ENCODE measurements at regions not wholly inside any gene's neighbourhood (a gene's known extent, or its start where the extent isn't known, plus 50 kb on each side); places are given as distances from the start of the nearest gene placed in this dataset.

DNA sequence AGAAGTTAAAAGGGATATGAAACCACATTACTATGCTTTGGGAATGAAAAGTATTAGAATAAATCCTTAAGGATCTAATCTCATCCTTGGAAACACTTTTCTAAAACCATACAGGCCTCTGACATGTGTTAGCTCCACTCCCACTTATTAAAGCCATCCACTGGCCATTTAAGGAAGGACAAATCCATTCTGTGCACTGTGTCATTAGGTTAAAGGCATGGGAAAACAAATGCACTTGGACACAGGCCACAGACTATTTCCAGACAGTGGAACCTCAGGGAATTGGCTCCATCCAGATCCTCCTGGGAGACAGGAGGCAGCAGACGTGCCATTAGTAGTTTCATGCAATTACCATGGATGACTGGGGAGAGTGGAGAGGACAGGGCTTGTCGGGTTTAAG is 454.9 kb downstream of the ENC1 start:
- H3K4me1 ChIP-seq: peaks cover 8% of the 10 kb centered on the region; the same call in 1 of the 2 replicates
- no peak for DNase-seq (ENCODE audit: low spot score in 2 of 2)
- H3K4me3 ChIP-seq: no peak overlapping the region
- H3K36me3 ChIP-seq (replicated peaks): no peaks in the 10 kb centered on the region
- in situ Hi-C loops (cut with MboI; ENCODE audit: low sequenced_read_pairs): no loop called here
- no peaks in the 10 kb centered on the region for H3K27me3 ChIP-seq (ENCODE audit: low read depth)
- H3K9me3 ChIP-seq: no peaks in the 10 kb centered on the region

GRCh38 chr5:74184649-74185048 is 455.9 kb downstream of the ENC1 start:
- no peaks in the 10 kb centered on the region for H3K27me3 ChIP-seq (ENCODE audit: low read depth)
- in situ Hi-C loops (cut with MboI; ENCODE audit: low sequenced_read_pairs): no loop called here
- no peak overlapping the region for H3K4me3 ChIP-seq
- H3K36me3 ChIP-seq (replicated peaks): no peaks in the 10 kb centered on the region
- H3K9me3 ChIP-seq: no peaks in the 10 kb centered on the region
- peaks cover 8% of the 10 kb centered on the region; the same call in 1 of the 2 replicates for H3K4me1 ChIP-seq
- no peak for DNase-seq (ENCODE audit: low spot score in 2 of 2)

GRCh38 chr5:74183041-74183440 is 457.5 kb downstream of the ENC1 start:
- in situ Hi-C loops (cut with MboI; ENCODE audit: low sequenced_read_pairs): no loop called here
- no peaks in the 10 kb centered on the region for H3K9me3 ChIP-seq
- H3K36me3 ChIP-seq (replicated peaks): no peaks in the 10 kb centered on the region
- H3K27me3 ChIP-seq (ENCODE audit: low read depth): no peaks in the 10 kb centered on the region
- no peak for DNase-seq (ENCODE audit: low spot score in 2 of 2)
- peaks cover 8% of the 10 kb centered on the region; the same call in 1 of the 2 replicates for H3K4me1 ChIP-seq
- H3K4me3 ChIP-seq: no peak overlapping the region

- no peak for DNase-seq (ENCODE audit: low spot score in 2 of 2)
- no peak overlapping the region for H3K4me3 ChIP-seq
- H3K9me3 ChIP-seq: no peaks in the 10 kb centered on the region
- no peaks in the 10 kb centered on the region for H3K36me3 ChIP-seq (replicated peaks)
- in situ Hi-C loops (cut with MboI; ENCODE audit: low sequenced_read_pairs): no loop called here
- no peaks in the 10 kb centered on the region for H3K27me3 ChIP-seq (ENCODE audit: low read depth)
- peaks cover 8% of the 10 kb centered on the region; the same call in 1 of the 2 replicates for H3K4me1 ChIP-seq
Measured at GRCh38 chr5:74182603-74183002, 457.9 kb downstream of the ENC1 start.

DNA sequence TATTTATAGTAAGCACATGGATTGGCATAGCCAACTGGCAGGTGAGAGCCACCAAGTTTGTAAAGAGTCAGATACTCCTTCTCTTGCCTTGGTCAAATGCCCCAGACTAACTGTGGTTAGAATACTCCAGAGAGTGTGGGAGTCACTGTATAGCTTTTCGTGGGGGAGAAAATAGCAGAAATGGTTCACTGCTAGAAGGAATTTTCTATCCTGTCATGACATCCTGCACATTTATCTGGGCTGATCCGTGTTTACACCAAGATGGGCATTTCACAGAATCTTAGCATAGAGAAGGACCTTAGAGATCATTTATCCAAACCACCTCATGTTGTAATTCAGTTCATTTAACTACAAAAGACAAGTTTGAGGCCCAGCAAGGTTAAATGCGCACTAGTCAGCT is 460.8 kb downstream of the ENC1 start:
- in situ Hi-C loops (cut with MboI; ENCODE audit: low sequenced_read_pairs): no loop called here
- Histone ChIP-seq H3K4me1 (no peaks in the 10 kb centered on the region), H3K36me3 (replicated peaks) (no peaks in the 10 kb centered on the region), H3K4me3 (no peak overlapping the region), H3K9me3 (no peaks in the 10 kb centered on the region), H3K27me3 (ENCODE audit: low read depth) (no peaks in the 10 kb centered on the region)
- no peak for DNase-seq (ENCODE audit: low spot score in 2 of 2)

GRCh38 chr5:74179179-74179578 is 461.3 kb downstream of the ENC1 start:
- H3K4me1 ChIP-seq: no peaks in the 10 kb centered on the region
- H3K27me3 ChIP-seq (ENCODE audit: low read depth): no peaks in the 10 kb centered on the region
- no peaks in the 10 kb centered on the region for H3K36me3 ChIP-seq (replicated peaks)
- in situ Hi-C loops (cut with MboI; ENCODE audit: low sequenced_read_pairs): no loop called here
- H3K9me3 ChIP-seq: no peaks in the 10 kb centered on the region
- no peak overlapping the region for H3K4me3 ChIP-seq
- no peak for DNase-seq (ENCODE audit: low spot score in 2 of 2)

- no peaks in the 10 kb centered on the region for H3K27me3 ChIP-seq (ENCODE audit: low read depth)
- H3K36me3 ChIP-seq (replicated peaks): no peaks in the 10 kb centered on the region
- no peak for DNase-seq (ENCODE audit: low spot score in 2 of 2)
- no peaks in the 10 kb centered on the region for H3K4me1 ChIP-seq
- no peaks in the 10 kb centered on the region for H3K9me3 ChIP-seq
- no peak overlapping the region for H3K4me3 ChIP-seq
- in situ Hi-C loops (cut with MboI; ENCODE audit: low sequenced_read_pairs): no loop called here
Measured at GRCh38 chr5:74177961-74178360, 462.6 kb downstream of the ENC1 start.

DNA sequence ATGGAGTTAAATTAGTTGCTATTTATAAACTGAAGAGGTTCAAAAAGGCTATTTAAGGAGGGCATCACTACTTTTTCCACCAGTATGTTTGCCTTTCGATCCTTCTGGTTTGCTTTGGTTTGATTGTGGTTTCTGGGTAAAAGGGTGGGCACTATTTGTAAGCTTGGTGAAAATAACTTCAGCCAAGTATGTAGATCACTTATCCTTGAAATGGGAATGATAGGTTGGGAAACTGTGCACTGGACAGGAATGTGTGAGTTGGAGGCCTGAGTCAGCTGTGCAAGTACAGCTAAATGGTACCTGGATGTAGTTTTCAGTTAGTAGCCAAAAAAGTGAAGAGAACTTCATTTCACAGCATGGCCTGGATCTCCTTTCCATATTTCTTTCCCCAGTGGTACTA is 466.2 kb downstream of the ENC1 start:
- no peak overlapping the region for H3K4me3 ChIP-seq
- H3K27me3 ChIP-seq (ENCODE audit: low read depth): no peaks in the 10 kb centered on the region
- no peaks in the 10 kb centered on the region for H3K9me3 ChIP-seq
- no peaks in the 10 kb centered on the region for H3K4me1 ChIP-seq
- DNase-seq (ENCODE audit: low spot score in 2 of 2): no peak
- in situ Hi-C loops (cut with MboI; ENCODE audit: low sequenced_read_pairs): no loop called here
- no peaks in the 10 kb centered on the region for H3K36me3 ChIP-seq (replicated peaks)

DNA sequence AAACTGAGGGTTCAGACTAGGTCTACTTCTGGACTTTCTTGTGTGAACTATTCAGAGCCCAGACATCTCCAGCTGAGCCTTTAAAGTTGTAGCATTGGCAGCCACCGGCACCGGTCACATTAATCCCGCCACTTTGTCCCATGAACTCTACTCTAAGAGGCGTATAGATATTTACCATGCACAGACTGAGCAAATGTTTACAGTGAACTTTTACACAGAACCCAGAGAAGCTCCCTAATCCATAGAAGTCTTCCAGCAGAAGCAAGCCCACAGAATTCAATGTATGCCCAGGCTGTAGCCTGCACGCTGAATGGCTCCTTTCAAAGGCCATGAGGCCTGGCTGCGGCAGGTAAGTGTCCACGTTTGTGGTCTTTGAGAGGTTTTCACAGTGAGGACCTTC is 466.9 kb downstream of the ENC1 start:
- in situ Hi-C loops (cut with MboI; ENCODE audit: low sequenced_read_pairs): no loop called here
- Histone ChIP-seq H3K4me1 (no peaks in the 10 kb centered on the region), H3K36me3 (replicated peaks) (no peaks in the 10 kb centered on the region), H3K27me3 (ENCODE audit: low read depth) (no peaks in the 10 kb centered on the region), H3K4me3 (no peak overlapping the region), H3K9me3 (no peaks in the 10 kb centered on the region)
- no peak for DNase-seq (ENCODE audit: low spot score in 2 of 2)

DNA sequence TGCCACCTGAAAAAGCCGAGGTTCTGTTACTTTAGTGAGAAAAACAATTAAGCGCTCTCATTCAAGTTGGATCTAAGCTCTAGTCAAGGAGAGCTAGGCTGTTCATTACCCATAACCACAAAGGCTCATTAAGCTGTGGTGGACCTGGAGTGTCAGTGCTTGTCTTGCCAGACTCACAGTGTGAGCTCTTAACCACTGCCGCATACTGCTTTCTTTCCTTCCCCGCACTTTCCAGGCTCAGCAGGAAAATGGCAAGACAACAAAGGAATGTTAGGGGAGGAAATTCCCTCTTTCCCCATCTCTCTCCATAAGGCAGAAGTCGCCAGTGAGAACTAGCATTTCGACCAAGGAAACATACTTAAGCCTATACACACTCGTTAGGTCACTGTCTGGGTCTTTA is 467.3 kb downstream of the ENC1 start:
- Histone ChIP-seq H3K4me3 (no peak overlapping the region), H3K36me3 (replicated peaks) (no peaks in the 10 kb centered on the region), H3K9me3 (no peaks in the 10 kb centered on the region), H3K4me1 (no peaks in the 10 kb centered on the region), H3K27me3 (ENCODE audit: low read depth) (no peaks in the 10 kb centered on the region)
- no peak for DNase-seq (ENCODE audit: low spot score in 2 of 2)
- in situ Hi-C loops (cut with MboI; ENCODE audit: low sequenced_read_pairs): no loop called here

DNA sequence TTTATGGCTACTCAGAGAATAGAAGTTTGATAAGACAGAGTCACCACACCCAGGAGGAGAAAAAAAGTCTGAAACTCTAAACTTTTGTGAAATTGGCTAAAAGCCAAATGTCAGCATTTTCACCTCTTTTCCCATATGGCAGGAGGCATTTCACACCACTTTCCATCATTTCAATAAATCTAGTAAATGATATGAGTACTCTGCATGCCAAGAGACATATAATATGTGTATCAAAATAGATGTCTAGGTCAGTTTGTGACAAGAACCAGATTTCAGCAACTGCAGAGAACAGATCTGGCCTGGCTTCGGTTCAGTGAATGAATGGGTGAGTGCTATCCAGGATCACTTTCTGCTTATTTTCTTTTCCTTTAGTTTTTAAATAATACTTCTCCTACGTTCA is 470.8 kb downstream of the ENC1 start:
- H3K4me1 ChIP-seq: no peaks in the 10 kb centered on the region
- no peak for DNase-seq (ENCODE audit: low spot score in 2 of 2)
- no peak overlapping the region for H3K4me3 ChIP-seq
- H3K36me3 ChIP-seq (replicated peaks): no peaks in the 10 kb centered on the region
- H3K9me3 ChIP-seq: no peaks in the 10 kb centered on the region
- no peaks in the 10 kb centered on the region for H3K27me3 ChIP-seq (ENCODE audit: low read depth)
- in situ Hi-C loops (cut with MboI; ENCODE audit: low sequenced_read_pairs): no loop called here

DNA sequence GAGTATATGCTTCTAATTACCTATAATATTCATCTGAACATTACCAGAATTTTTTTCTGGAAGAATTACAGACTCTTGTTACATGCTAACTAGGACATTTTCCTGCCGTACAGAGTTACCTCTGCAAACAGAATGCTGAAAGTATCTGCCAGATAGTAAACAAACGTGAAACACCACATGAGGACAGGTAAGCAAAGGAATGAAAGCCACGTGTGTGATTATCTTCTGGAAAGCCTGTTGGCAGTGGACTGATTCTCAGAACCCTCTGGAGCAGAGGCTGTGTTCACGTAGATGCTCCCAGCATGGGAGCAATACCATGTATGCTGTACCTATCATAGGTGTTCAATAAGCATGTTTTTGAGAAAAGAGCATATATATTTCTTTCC is 472.6 kb downstream of the ENC1 start:
- no peaks in the 10 kb centered on the region for H3K36me3 ChIP-seq (replicated peaks)
- no peaks in the 10 kb centered on the region for H3K4me1 ChIP-seq
- H3K9me3 ChIP-seq: no peaks in the 10 kb centered on the region
- no peaks in the 10 kb centered on the region for H3K27me3 ChIP-seq (ENCODE audit: low read depth)
- in situ Hi-C loops (cut with MboI; ENCODE audit: low sequenced_read_pairs): no loop called here
- H3K4me3 ChIP-seq: no peak overlapping the region
- DNase-seq (ENCODE audit: low spot score in 2 of 2): no peak

DNA sequence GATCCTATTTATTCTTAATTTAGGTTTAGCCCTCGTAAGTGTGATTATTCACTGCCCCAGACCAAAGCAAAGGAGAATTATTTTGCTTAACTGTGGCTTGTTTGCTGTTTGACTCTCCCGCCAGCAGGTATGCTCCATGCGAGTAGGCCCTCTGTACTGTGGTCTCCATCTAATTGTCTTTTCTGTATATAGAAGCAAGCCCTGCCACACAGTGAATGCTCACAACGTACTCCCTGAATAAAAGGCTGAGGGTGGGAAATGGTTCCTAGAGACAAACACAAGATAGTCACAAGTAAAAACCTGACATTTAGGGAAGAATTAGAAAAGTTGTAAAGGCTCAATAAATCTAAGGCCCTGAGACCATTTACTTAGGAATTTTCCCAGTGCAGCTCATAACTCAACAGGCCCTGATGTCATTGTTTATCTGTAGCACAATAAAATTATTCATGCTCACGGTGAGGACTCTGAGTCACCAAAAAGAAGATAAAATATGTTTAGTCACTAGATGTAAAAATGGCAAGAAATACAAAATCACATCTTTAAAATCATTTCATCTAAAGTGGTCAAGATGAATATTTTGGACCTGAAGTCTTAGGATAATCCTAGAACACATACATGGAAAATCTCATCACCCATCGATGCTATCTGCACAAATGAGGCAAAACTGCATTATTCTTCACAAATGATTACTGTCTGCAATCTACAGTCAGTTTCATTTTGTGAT is 473.2 kb downstream of the ENC1 start:
- no peak for DNase-seq (ENCODE audit: low spot score in 2 of 2)
- no peak overlapping the region for H3K4me3 ChIP-seq
- in situ Hi-C loops (cut with MboI; ENCODE audit: low sequenced_read_pairs): no loop called here

DNA sequence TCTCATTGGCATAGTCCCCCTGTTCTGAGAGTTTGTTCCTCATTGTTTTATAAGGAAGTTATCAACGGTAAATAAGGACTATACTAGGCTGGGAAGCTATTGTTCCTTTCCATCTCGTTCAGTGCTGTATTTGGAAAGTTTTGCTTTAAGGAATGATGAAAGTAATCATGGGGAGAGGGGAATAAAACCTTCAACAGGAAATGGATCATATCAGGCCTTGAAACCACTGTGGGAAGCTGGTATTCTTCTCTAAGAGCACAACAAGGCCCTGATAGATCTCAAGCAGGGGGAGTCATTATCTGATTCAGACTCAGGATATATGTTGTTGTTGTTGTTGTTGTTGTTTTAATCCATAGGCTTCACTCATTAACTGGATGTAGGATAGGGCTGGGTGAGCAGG is 474.5 kb downstream of the ENC1 start:
- in situ Hi-C loops (cut with MboI; ENCODE audit: low sequenced_read_pairs): no loop called here
- Histone ChIP-seq H3K4me1 (no peaks in the 10 kb centered on the region), H3K27me3 (ENCODE audit: low read depth) (no peaks in the 10 kb centered on the region; the same call in 1 of the 2 replicates), H3K36me3 (replicated peaks) (no peaks in the 10 kb centered on the region), H3K4me3 (no peak overlapping the region), H3K9me3 (no peaks in the 10 kb centered on the region)
- DNase-seq (ENCODE audit: low spot score in 2 of 2): no peak

More for the DNA sequence above, 473.2 kb downstream of the ENC1 start:
- Histone ChIP-seq H3K36me3 (replicated peaks) (no peaks in the 10 kb centered on the region), H3K9me3 (no peaks in the 10 kb centered on the region), H3K4me1 (no peaks in the 10 kb centered on the region), H3K27me3 (ENCODE audit: low read depth) (no peaks in the 10 kb centered on the region)

GRCh38 chr5:74164725-74165235 is 475.7 kb downstream of the ENC1 start:
- no peak for DNase-seq (ENCODE audit: low spot score in 2 of 2)
- in situ Hi-C loops (cut with MboI; ENCODE audit: low sequenced_read_pairs): no loop called here
- Histone ChIP-seq H3K36me3 (replicated peaks) (no peaks in the 10 kb centered on the region), H3K4me3 (no peak overlapping the region), H3K9me3 (no peaks in the 10 kb centered on the region), H3K27me3 (ENCODE audit: low read depth) (no peaks in the 10 kb centered on the region; the same call in 1 of the 2 replicates), H3K4me1 (no peaks in the 10 kb centered on the region)
